H1 (cell line): ENCODE measurements at regions not wholly inside any gene's neighbourhood (a gene's known extent, or its start where the extent isn't known, plus 50 kb on each side); places are given as distances from the start of the nearest gene placed in this dataset.

ENCODE experiments used
- CTCF ChIA-PET: fragments of 300-600 bp; sonication (Branson Sonifier 250); formaldehyde crosslinking; loops from one replicate; lab custom pipeline; 2021; ENCODE audit not compliant: partially characterized antibody; lab: Charles Lee
- POLR2A ChIA-PET: fragments of 300-600 bp; sonication (Branson Sonifier 250); formaldehyde crosslinking; loops from one replicate; lab custom pipeline; 2021; ENCODE audit warnings: inconsistent platforms; ENCODE audit not compliant: partially characterized antibody; lab: Charles Lee
- DNase-seq, 2 experiments: peaks; one replicate each; pipeline versions ENCODE4 v3.0.0 to v3.0.0-alpha.2; 2010 to 2022; ENCODE audit warnings: low spot score in 2 of 2, low read depth in 1 of 2, mixed read lengths in 1 of 2
- FAIRE-seq: peaks from 2 replicates; lab custom pipeline; 2011; peaks lifted over from hg19 to GRCh38; lab: Jason Lieb, UNC
- H2AFZ ChIP-seq: 2 replicates; pipeline ENCODE4 v1.8.1; 2012; ENCODE audit warnings: low read length, inconsistent platforms
- H2AK5ac ChIP-seq: 2 replicates; pipeline ENCODE4 v1.6.1; 2013; ENCODE audit warnings: low read depth, low read length
- H2BK120ac ChIP-seq: replicated peaks from 2 replicates; pipeline ENCODE3; 2013; ENCODE audit warnings: low read depth, low read length, inconsistent platforms
- H2BK12ac ChIP-seq: 2 replicates; pipeline ENCODE4 v1.6.1; 2013; ENCODE audit warnings: low read depth, low read length
- H2BK15ac ChIP-seq: 2 replicates; pipeline ENCODE4 v1.6.1; 2013; ENCODE audit warnings: low read length
- H2BK20ac ChIP-seq: 2 replicates; pipeline ENCODE4 v1.6.1; 2013; ENCODE audit warnings: low read length
- H2BK5ac ChIP-seq: 2 replicates; pipeline ENCODE4 v1.6.1; 2013; ENCODE audit warnings: low read depth, low read length
- H3K14ac ChIP-seq: 2 replicates; pipeline ENCODE4 v1.6.1; 2013; ENCODE audit warnings: inconsistent platforms; ENCODE audit not compliant: insufficient read length
- H3K18ac ChIP-seq: 2 replicates; pipeline ENCODE4 v1.6.1; 2013; ENCODE audit warnings: low read length; ENCODE audit errors: extremely low read depth
- H3K23ac ChIP-seq: 2 replicates; pipeline ENCODE4 v1.6.1; 2013; ENCODE audit warnings: inconsistent platforms; ENCODE audit not compliant: insufficient read length
- H3K23me2 ChIP-seq: 2 replicates; pipeline ENCODE4 v1.6.1; 2013; ENCODE audit warnings: low read depth, low read length
- H3K27ac ChIP-seq: 2 replicates; pipeline ENCODE4 v1.6.1; 2011; ENCODE audit warnings: low read depth, low read length, inconsistent platforms
- H3K27me3 ChIP-seq, 4 experiments: replicated peaks in 1 of 4; 1 replicate in 1 of 4; 2 replicates in 3 of 4; pipeline versions ENCODE4 v1.6.1 to v1.8.1; 2011 to 2013; ENCODE audit warnings: low read length in 3 of 4, mild to moderate bottlenecking in 3 of 4, inconsistent platforms in 2 of 4, mixed read lengths in 2 of 4, moderate library complexity in 1 of 4; ENCODE audit not compliant: control insufficient read depth in 3 of 4, insufficient read depth in 3 of 4; ENCODE audit errors: extremely low read depth in 1 of 4
- H3K36me3 ChIP-seq, 4 experiments: 2 replicates each; pipeline versions ENCODE4 v1.6.1 to v1.8.1; 2011 to 2013; ENCODE audit warnings: mild to moderate bottlenecking in 4 of 4, low read length in 3 of 4, moderate library complexity in 2 of 4, control low read depth in 1 of 4, inconsistent platforms in 1 of 4; ENCODE audit not compliant: insufficient read depth in 4 of 4, control insufficient read depth in 2 of 4
- H3K4ac ChIP-seq: replicated peaks from 2 replicates; pipeline ENCODE3; 2013; ENCODE audit warnings: low read length, low read depth, mixed read lengths, inconsistent platforms; ENCODE audit not compliant: insufficient read length
- H3K4me1 ChIP-seq, 4 experiments: replicated peaks in 1 of 4; 1 replicate in 1 of 4; 2 replicates in 3 of 4; pipeline versions ENCODE4 v1.6.1 to v1.8.1; 2011 to 2013; ENCODE audit warnings: low read length in 3 of 4, inconsistent platforms in 2 of 4, mixed read lengths in 1 of 4; ENCODE audit not compliant: insufficient read depth in 4 of 4, control insufficient read depth in 3 of 4
- H3K4me2 ChIP-seq, 2 experiments: 2 replicates each; pipeline versions ENCODE4 v1.6.1 to v1.8.1; 2011 to 2013; ENCODE audit warnings: low read depth in 2 of 2, low read length in 2 of 2, control low read depth in 1 of 2, inconsistent platforms in 1 of 2, mild to moderate bottlenecking in 1 of 2; ENCODE audit not compliant: insufficient read depth in 1 of 2
- H3K4me3 ChIP-seq, 4 experiments: fragments of 200-600, 300-600 bp in 1 of 4; sonication (generic), shearing (Covaris generic), sonication (Bioruptor Twin) in 1 of 4; 2 replicates each; pipeline versions ENCODE4 v1.5.1 to v1.8.1; 2011 to 2016; ENCODE audit warnings: low read length in 4 of 4, low read depth in 3 of 4, control low read depth in 2 of 4, inconsistent platforms in 2 of 4, mild to moderate bottlenecking in 2 of 4, mixed read lengths in 1 of 4, moderate library complexity in 1 of 4; ENCODE audit not compliant: insufficient read depth in 2 of 4; ENCODE audit errors: extremely low read depth in 1 of 4
- H3K56ac ChIP-seq: replicated peaks from 2 replicates; pipeline ENCODE3; 2013; ENCODE audit warnings: low read depth, mild to moderate bottlenecking, mixed read lengths, low read length, inconsistent platforms; ENCODE audit not compliant: insufficient read length
- H3K79me1 ChIP-seq: 2 replicates; pipeline ENCODE4 v1.6.1; 2013; ENCODE audit warnings: low read depth, low read length, control low read depth
- H3K79me2 ChIP-seq, 2 experiments: 2 replicates each; pipeline versions ENCODE4 v1.6.1 to v1.8.1; 2012 to 2013; ENCODE audit warnings: low read length in 2 of 2, mild to moderate bottlenecking in 2 of 2, inconsistent platforms in 1 of 2; ENCODE audit not compliant: insufficient read depth in 2 of 2, control insufficient read depth in 1 of 2
- H3K9ac ChIP-seq, 4 experiments: replicated peaks in 1 of 4; 1 replicate in 1 of 4; 2 replicates in 3 of 4; pipeline versions ENCODE4 v1.6.1 to v1.8.1; 2011 to 2013; ENCODE audit warnings: low read depth in 3 of 4, low read length in 3 of 4, control low read depth in 2 of 4, mild to moderate bottlenecking in 2 of 4, moderate library complexity in 2 of 4, inconsistent platforms in 1 of 4; ENCODE audit errors: extremely low read depth in 1 of 4
- H3K9me3 ChIP-seq, 2 experiments: 2 replicates each; pipeline versions ENCODE4 v1.6.1 to v1.8.1; 2012 to 2013; ENCODE audit warnings: mild to moderate bottlenecking in 2 of 2, moderate library complexity in 2 of 2, control low read depth in 1 of 2, inconsistent platforms in 1 of 2, low read depth in 1 of 2, low read length in 1 of 2, mixed read lengths in 1 of 2; ENCODE audit not compliant: insufficient read depth in 2 of 2
- H4K20me1 ChIP-seq, 2 experiments: replicated peaks in 1 of 2; 2 replicates each; pipeline versions ENCODE3 to v1.8.1; 2011 to 2013; ENCODE audit warnings: inconsistent platforms in 2 of 2, low read length in 2 of 2, mild to moderate bottlenecking in 1 of 2; ENCODE audit not compliant: insufficient read depth in 2 of 2, control insufficient read depth in 1 of 2
- H4K5ac ChIP-seq: 2 replicates; pipeline ENCODE4 v1.6.1; 2013; ENCODE audit warnings: low read length, low read depth, mixed read lengths, inconsistent platforms; ENCODE audit not compliant: insufficient read length
- H4K8ac ChIP-seq: 2 replicates; pipeline ENCODE4 v1.8.0; 2013; ENCODE audit warnings: mild to moderate bottlenecking, moderate library complexity, low read length, inconsistent platforms; ENCODE audit not compliant: insufficient read depth; ENCODE audit errors: extremely low read depth
- H4K91ac ChIP-seq: replicated peaks from 2 replicates; pipeline ENCODE3; 2013; ENCODE audit warnings: low read length, mixed read lengths, inconsistent platforms; ENCODE audit not compliant: insufficient read length
- CBX8 ChIP-seq: fragments of 300-800, 300-1000 bp; sonication (generic); IDR thresholded peaks from 2 replicates; pipeline ENCODE4 v1.7.1; 2016; ENCODE audit warnings: low read depth, low read length, borderline replicate concordance
- CEBPB ChIP-seq: IDR thresholded peaks from 2 replicates; pipeline ENCODE4 v1.6.1; 2012; ENCODE audit warnings: low read depth, low read length
- EGR1 ChIP-seq: IDR thresholded peaks from 2 replicates; pipeline ENCODE4 v1.6.1; 2011; ENCODE audit warnings: low read depth, low read length, borderline replicate concordance
- HDAC2 ChIP-seq, 2 experiments: fragments of 300-600 bp in 1 of 2; sonication (generic) in 1 of 2; IDR thresholded peaks; 2 replicates each; pipeline ENCODE4 v1.6.1; 2011 to 2012; ENCODE audit warnings: low read depth in 2 of 2, low read length in 2 of 2, mild to moderate bottlenecking in 2 of 2, moderate library complexity in 2 of 2, borderline replicate concordance in 1 of 2, inconsistent platforms in 1 of 2
- HDAC6 ChIP-seq: IDR thresholded peaks from one replicate; pipeline ENCODE4 v1.7.1; 2012; ENCODE audit warnings: low read depth, mild to moderate bottlenecking, inconsistent platforms, low read length, moderate library complexity
- NRF1 ChIP-seq: IDR thresholded peaks from 2 replicates; pipeline ENCODE4 v1.6.1; 2011; ENCODE audit warnings: mild to moderate bottlenecking, low read depth, low read length, improper control_type of control experiment
- RNF2 ChIP-seq: fragments of 200-900, 300-1000 bp; sonication (generic); IDR thresholded peaks from 2 replicates; pipeline ENCODE4 v1.7.1; 2016; ENCODE audit warnings: borderline replicate concordance, low read depth, mild to moderate bottlenecking, antibody characterized with exemption, low read length; ENCODE audit not compliant: poor library complexity, severe bottlenecking; ENCODE audit errors: missing control alignments
- TAF1 ChIP-seq: IDR thresholded peaks from 2 replicates; pipeline ENCODE4 v1.6.1; 2011; ENCODE audit warnings: mild to moderate bottlenecking, low read depth, low read length
- YY1 ChIP-seq: IDR thresholded peaks from 2 replicates; pipeline ENCODE4 v1.6.1; 2011; ENCODE audit warnings: low read depth, mild to moderate bottlenecking, low read length
- WGBS, 2 experiments: shearing (Covaris generic) in 1 of 2; methylation state at CpG; one replicate each; pipeline versions ENCODE4 v1.1.6 to v1.1.7; 2013 to 2015; ENCODE audit warnings: low lambda C conversion rate in 2 of 2, mixed read lengths in 2 of 2, inconsistent platforms in 1 of 2, low coverage in 1 of 2, missing lambda C conversion rate in 1 of 2; ENCODE audit not compliant: insufficient replicate concordance in 2 of 2, insufficient coverage in 1 of 2, insufficient read length in 1 of 2; ENCODE audit errors: extremely low coverage in 1 of 2, missing lambda C conversion rate in 1 of 2; 5-methylcytosine and 5-hydroxymethylcytosine counted together
- TF ChIP-seq, protein P1 (sequence below): IDR thresholded peaks from 2 replicates; pipeline ENCODE4 v1.6.1; 2012; ENCODE audit warnings: low read length, inconsistent platforms

DNA sequence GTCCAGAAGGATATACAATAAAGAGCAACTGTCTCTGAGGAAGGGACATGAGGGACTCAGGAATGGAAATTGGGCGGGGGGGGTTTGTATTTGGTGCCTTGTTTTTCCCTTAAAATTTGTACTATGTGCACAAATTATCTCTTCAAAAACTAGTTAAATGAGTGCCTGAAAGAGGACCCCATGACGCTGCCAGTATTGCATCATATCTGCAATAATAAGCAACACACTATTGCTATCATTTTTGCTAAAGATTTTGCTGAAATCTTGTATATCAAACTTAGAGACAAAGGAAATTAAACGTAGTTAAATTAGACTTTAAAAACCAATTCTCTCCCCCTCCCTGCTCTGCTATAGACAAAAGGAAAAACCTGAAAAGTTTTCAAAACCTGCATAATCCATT, 89.7 kb upstream of the SLC30A5 start:
- Histone ChIP-seq H2BK20ac (no peak overlapping the region), H4K5ac (no peak overlapping the region), H3K9ac (no peak overlapping the region), H3K27ac (no peak overlapping the region), H2AK5ac (no peak overlapping the region), H3K4ac (no peak overlapping the region), H4K8ac (no peak overlapping the region), H3K23me2 (no peaks in the 10 kb centered on the region; the same call in 1 of the 2 replicates), H3K27me3 (no peaks in the 10 kb centered on the region), H3K4me1 (no peaks in the 10 kb centered on the region), H3K14ac (no peak overlapping the region), H2BK120ac (no peak overlapping the region), H3K4me3 (no peak overlapping the region), H3K79me1 (no peaks in the 10 kb centered on the region), H3K9me3 (no peaks in the 10 kb centered on the region), H3K36me3 (no peaks in the 10 kb centered on the region), H3K23ac (no peak overlapping the region), H2BK12ac (no peak overlapping the region), H3K4me2 (no peak overlapping the region), H4K91ac (no peak overlapping the region), H2BK5ac (no peak overlapping the region), H4K20me1 (no peaks in the 10 kb centered on the region), H2BK15ac (no peak overlapping the region), H3K79me2 (no peaks in the 10 kb centered on the region), H3K56ac (no peak overlapping the region), H2AFZ (no peak overlapping the region), H3K18ac (no peak overlapping the region)
- CTCF ChIA-PET: interaction anchor here (1.0 kb wide), 1 partner anchor 20 kb away, joined by 3 read pairs; no protein-coding TSS in a partner anchor
- FAIRE-seq (no peak), DNase-seq (no peak)
- POLR2A ChIA-PET: no interaction called here
- 86% methylated on average over 3 of the region's 3 CpGs; no CpG with 5 or more reads in 1 of the 2 experiments for WGBS, 2 experiments
- TF ChIP-seq RNF2 (no peak), CEBPB (no peak; the same call in 1 of the 2 replicates), NRF1 (no peak), CBX8 (no peak), HDAC2 (IDR thresholded peaks at IDR 0.05; ENCODE audit: borderline replicate concordance in 1 of 2, low read depth in 2 of 2, low read length in 2 of 2) (no peak), TAF1 (no peak), EGR1 (no peak), YY1 (no peak), HDAC6 (no peak)
- TF ChIP-seq, protein P1, sequence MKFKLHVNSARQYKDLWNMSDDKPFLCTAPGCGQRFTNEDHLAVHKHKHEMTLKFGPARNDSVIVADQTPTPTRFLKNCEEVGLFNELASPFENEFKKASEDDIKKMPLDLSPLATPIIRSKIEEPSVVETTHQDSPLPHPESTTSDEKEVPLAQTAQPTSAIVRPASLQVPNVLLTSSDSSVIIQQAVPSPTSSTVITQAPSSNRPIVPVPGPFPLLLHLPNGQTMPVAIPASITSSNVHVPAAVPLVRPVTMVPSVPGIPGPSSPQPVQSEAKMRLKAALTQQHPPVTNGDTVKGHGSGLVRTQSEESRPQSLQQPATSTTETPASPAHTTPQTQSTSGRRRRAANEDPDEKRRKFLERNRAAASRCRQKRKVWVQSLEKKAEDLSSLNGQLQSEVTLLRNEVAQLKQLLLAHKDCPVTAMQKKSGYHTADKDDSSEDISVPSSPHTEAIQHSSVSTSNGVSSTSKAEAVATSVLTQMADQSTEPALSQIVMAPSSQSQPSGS: no peak
